Ascending aorta (tissue), 2 donors: ENCODE measurements at regions not wholly inside any gene's neighbourhood (a gene's known extent, or its start where the extent isn't known, plus 50 kb on each side); places are given as distances from the start of the nearest gene placed in this dataset.

Experiments
- DNase-seq, 2 donors: peaks; one replicate each; pipeline ENCODE4 v3.0.0-alpha.2; 2019; ENCODE audit warnings: low spot score in 2 of 2
- H3K27ac ChIP-seq, 2 donors: fragments of 200-600 bp; sonication (generic); one replicate each; pipeline ENCODE4 v1.5.1; 2016 to 2017; ENCODE audit warnings: mild to moderate bottlenecking in 1 of 2
- H3K27me3 ChIP-seq: fragments of 200-600 bp; sonication (generic); one replicate; pipeline ENCODE4 v1.5.1; 2017
- H3K36me3 ChIP-seq, 2 donors: fragments of 200-600 bp; sonication (generic); one replicate each; pipeline ENCODE4 v1.5.1; 2016
- H3K4me1 ChIP-seq, 2 donors: fragments of 200-600 bp; sonication (generic); one replicate each; pipeline ENCODE4 v1.5.1; 2016 to 2017; ENCODE audit warnings: mild to moderate bottlenecking in 1 of 2
- H3K4me3 ChIP-seq, 2 donors: fragments of 200-600 bp; sonication (generic); one replicate each; pipeline ENCODE4 v1.5.1; 2016 to 2017; ENCODE audit warnings: mild to moderate bottlenecking in 1 of 2
- H3K9me3 ChIP-seq, 2 donors: fragments of 200-600 bp; sonication (generic); one replicate each; pipeline ENCODE4 v1.5.1; 2016
- intact Hi-C: fragments of 100-400 bp; cut with DNase I; formaldehyde crosslinking; loops from one replicate; pipeline ENCODE4 v1.15.1; 2023
- TF ChIP-seq, protein P1 (sequence below), 3 experiments: fragments of 200-600 bp in 2 of 3; fragments of 450-650 bp in 1 of 3; sonication (generic) in 2 of 3; IDR thresholded peaks; one replicate each; pipeline ENCODE4 v1.5.1; 2016 to 2019; ENCODE audit warnings: antibody characterized with exemption in 3 of 3, mild to moderate bottlenecking in 1 of 3, moderate library complexity in 1 of 3

DNA sequence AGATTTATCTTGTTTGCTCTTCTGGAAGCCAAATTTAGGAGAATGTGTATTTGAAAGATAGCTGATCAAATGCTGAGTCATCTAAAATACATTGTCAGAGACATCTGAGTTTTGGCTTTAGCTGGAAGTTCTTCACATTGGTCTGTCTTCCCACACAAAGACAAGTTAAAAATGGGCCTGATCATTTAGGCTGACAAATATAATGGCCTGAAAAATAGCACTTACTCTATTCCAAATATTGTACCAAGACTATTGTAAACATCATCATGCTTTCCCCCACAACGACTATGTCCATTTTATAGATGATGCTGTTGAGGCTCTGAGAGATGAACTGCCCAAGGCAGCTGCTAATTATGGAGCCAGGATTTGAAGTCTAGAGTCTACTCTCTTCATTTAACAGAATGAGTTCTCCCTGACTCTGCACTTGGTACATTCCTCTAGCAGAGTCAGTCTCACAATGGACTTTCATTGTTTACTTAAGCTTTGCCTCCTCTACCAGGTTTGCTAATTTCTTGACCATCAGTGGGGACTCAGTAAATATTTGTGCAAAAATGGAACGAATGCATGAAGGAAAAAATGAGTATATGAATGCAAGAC, 619.4 kb upstream of the KLF4 start:
- no peak for DNase-seq
- TF ChIP-seq, protein P1, sequence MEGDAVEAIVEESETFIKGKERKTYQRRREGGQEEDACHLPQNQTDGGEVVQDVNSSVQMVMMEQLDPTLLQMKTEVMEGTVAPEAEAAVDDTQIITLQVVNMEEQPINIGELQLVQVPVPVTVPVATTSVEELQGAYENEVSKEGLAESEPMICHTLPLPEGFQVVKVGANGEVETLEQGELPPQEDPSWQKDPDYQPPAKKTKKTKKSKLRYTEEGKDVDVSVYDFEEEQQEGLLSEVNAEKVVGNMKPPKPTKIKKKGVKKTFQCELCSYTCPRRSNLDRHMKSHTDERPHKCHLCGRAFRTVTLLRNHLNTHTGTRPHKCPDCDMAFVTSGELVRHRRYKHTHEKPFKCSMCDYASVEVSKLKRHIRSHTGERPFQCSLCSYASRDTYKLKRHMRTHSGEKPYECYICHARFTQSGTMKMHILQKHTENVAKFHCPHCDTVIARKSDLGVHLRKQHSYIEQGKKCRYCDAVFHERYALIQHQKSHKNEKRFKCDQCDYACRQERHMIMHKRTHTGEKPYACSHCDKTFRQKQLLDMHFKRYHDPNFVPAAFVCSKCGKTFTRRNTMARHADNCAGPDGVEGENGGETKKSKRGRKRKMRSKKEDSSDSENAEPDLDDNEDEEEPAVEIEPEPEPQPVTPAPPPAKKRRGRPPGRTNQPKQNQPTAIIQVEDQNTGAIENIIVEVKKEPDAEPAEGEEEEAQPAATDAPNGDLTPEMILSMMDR (IDR thresholded peaks at IDR 0.05): no peak
- Histone ChIP-seq H3K9me3 (no peaks in the 10 kb centered on the region), H3K36me3 (no peaks in the 10 kb centered on the region), H3K27ac (no peak overlapping the region), H3K4me3 (no peak overlapping the region), H3K27me3 (no peaks in the 10 kb centered on the region), H3K4me1 (no peaks in the 10 kb centered on the region)
- intact Hi-C loops: no loop called here

DNA sequence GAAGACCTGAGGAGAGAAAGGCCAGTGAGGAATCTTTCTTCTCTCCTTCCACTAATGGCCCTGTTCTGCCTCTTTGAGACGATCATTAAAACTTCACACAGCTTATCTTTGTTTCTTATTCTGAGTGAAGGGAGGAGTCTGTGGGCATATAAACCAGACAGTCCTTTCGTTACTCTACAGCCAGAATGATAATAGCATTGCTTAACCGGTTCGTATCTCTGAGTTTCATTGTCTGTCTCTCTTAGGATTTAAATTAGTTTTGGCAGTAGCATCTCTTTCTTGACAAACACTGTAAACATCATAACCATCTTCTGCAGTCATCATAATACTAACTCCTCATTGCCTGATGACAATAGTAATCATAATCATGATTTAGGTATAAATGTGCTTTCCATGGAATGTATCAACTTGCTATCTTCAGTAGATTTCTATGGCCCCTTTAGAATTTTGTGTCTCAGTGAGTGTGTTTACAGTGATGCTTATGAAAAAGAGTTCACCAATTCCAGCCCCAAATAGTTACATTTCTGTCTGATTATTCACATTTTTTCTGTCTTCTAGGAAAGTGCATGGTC, 618.8 kb upstream of the KLF4 start:
- Histone ChIP-seq H3K36me3 (no peaks in the 10 kb centered on the region), H3K4me3 (no peak overlapping the region), H3K27ac (no peak overlapping the region), H3K4me1 (no peaks in the 10 kb centered on the region), H3K27me3 (no peaks in the 10 kb centered on the region), H3K9me3 (no peaks in the 10 kb centered on the region)
- TF ChIP-seq, protein P1 (IDR thresholded peaks at IDR 0.05): no peak
- no peak for DNase-seq
- intact Hi-C loops: no loop called here

DNA sequence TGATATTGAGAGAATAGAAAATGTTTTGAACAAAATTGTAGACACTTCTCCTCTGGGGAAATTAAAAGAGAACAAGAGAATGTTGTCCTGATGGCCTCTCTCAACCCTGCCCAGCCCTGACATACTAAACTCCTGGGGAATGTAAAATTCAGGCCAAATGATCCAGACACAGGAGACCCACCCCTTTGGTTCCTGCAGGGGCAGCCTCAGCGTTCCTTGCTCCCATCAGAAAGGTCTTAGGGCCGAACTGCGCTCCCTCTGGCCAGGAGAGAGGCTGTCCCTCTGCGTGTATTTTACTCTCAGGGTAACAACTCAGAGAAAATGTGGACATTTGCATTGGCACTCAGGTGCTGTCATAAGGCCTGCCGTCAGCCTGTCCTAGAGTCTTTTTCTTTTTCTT, 616.3 kb upstream of the KLF4 start:
- no peak overlapping the region for H3K27ac ChIP-seq
- H3K9me3 ChIP-seq: no peaks in the 10 kb centered on the region
- no peaks in the 10 kb centered on the region for H3K27me3 ChIP-seq
- TF ChIP-seq, protein P1 (IDR thresholded peaks at IDR 0.05): no peak
- no peak overlapping the region for H3K4me3 ChIP-seq
- no peaks in the 10 kb centered on the region for H3K4me1 ChIP-seq
- no peak for DNase-seq
- no peaks in the 10 kb centered on the region for H3K36me3 ChIP-seq
- intact Hi-C loops: no loop called here

DNA sequence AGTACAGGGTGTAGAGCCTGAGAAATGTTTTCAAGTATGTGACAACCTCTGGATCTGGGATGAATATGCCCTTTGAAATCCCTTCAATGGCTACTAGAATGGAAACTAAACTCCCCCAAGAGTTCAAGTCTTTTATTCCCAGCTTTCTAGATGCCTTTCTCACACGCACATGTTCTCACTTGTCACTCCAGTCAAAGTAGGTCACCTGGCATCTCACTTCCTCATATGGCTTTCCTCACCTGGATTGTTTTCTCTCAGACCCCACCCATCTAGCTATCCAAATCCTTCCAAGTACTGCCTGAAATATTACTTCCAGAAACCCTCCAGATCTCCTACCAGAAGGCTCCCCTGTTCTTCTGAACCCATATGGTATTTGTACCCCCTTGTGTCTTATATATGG, 615.4 kb upstream of the KLF4 start:
- H3K9me3 ChIP-seq: no peaks in the 10 kb centered on the region
- no peaks in the 10 kb centered on the region for H3K27me3 ChIP-seq
- no peaks in the 10 kb centered on the region for H3K36me3 ChIP-seq
- TF ChIP-seq, protein P1 (IDR thresholded peaks at IDR 0.05): no peak
- no peaks in the 10 kb centered on the region for H3K4me1 ChIP-seq
- H3K4me3 ChIP-seq: no peak overlapping the region
- DNase-seq: no peak
- intact Hi-C loops: no loop called here
- H3K27ac ChIP-seq: no peak overlapping the region

DNA sequence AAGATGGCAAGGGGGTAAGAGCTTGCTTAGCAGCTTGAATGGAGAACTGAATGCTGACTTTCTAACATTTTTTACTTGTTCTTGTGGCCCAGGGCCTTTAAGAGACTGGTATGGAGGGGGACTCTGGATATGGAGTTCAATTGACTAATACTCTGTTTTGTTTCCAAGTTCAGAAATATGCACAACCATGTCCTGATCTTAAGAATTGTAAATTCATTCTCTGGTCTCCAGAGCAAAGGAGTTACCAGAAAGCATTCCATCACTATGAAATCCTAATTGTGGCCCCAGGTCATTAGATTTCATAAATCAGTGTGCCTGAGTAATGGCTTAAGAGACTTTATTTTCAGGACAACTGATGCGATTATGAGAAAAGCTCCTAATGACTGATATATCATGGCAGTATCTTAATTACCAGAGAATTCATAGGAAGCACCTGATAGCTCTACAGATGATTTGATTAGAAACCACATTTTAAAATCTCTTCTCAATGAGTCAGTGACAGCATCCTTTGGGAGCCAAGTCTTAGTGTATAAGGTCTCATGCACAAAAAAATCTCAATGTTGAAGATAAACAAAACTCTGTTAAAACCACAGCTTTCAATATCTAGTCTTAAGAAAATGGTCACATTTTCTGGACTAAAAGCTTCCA, 613.6 kb upstream of the KLF4 start:
- H3K27ac ChIP-seq: no peak overlapping the region
- H3K9me3 ChIP-seq: no peaks in the 10 kb centered on the region
- H3K36me3 ChIP-seq: no peaks in the 10 kb centered on the region
- no peaks in the 10 kb centered on the region for H3K27me3 ChIP-seq
- DNase-seq: no peak
- TF ChIP-seq, protein P1 (IDR thresholded peaks at IDR 0.05): no peak
- no peaks in the 10 kb centered on the region for H3K4me1 ChIP-seq
- intact Hi-C loops: no loop called here
- H3K4me3 ChIP-seq: no peak overlapping the region
